Kidney (tissue), 13 donors: ENCODE measurements at regions not wholly inside any gene's neighbourhood (a gene's known extent, or its start where the extent isn't known, plus 50 kb on each side); places are given as distances from the start of the nearest gene placed in this dataset.
"Not testable (repeated sequence)": the region's sequence is repeated elsewhere in the genome, so short reads cannot be mapped to it uniquely, and the experiment has no call there.

Experiments used
- DNase-seq, 5 donors: peaks; one replicate each; pipeline ENCODE4 v3.0.0-alpha.2; 2013 to 2020
- FAIRE-seq: peaks from 2 replicates; lab custom pipeline; 2012; peaks lifted over from hg19 to GRCh38; lab: Jason Lieb, UNC
- H3K27ac ChIP-seq, 2 donors: one replicate each; pipeline ENCODE4 v1.7.0; 2013; ENCODE audit warnings: low read depth in 2 of 2, low read length in 2 of 2, inconsistent platforms in 1 of 2
- H3K27me3 ChIP-seq: one replicate; pipeline ENCODE4 v1.7.1; 2013; ENCODE audit warnings: low read length, inconsistent platforms; ENCODE audit not compliant: control insufficient read depth, insufficient read depth
- H3K36me3 ChIP-seq, 3 donors: one replicate each; pipeline versions ENCODE4 v1.7.0 to v1.7.1; 2013; ENCODE audit warnings: low read length in 3 of 3, control low read depth in 1 of 3, inconsistent platforms in 1 of 3; ENCODE audit not compliant: insufficient read depth in 3 of 3, control insufficient read depth in 2 of 3
- H3K4me1 ChIP-seq, 3 donors: one replicate each; pipeline versions ENCODE4 v1.7.0 to v1.7.1; 2013; ENCODE audit warnings: low read length in 3 of 3, inconsistent platforms in 1 of 3, low read depth in 1 of 3; ENCODE audit not compliant: control insufficient read depth in 2 of 3, insufficient read depth in 2 of 3
- H3K4me3 ChIP-seq, 3 donors: one replicate each; pipeline versions ENCODE4 v1.7.0 to v1.8.1; 2013; ENCODE audit warnings: low read length in 3 of 3, control low read depth in 1 of 3, inconsistent platforms in 1 of 3
- H3K9ac ChIP-seq, 3 donors: one replicate each; pipeline versions ENCODE4 v1.7.0 to v1.7.1; 2013; ENCODE audit warnings: low read length in 3 of 3, control low read depth in 1 of 3, inconsistent platforms in 1 of 3
- H3K9me3 ChIP-seq, 3 donors: one replicate each; pipeline versions ENCODE4 v1.7.0 to v1.7.1; 2013; ENCODE audit warnings: low read length in 3 of 3, control low read depth in 1 of 3, inconsistent platforms in 1 of 3; ENCODE audit not compliant: control insufficient read depth in 2 of 3, insufficient read depth in 1 of 3
- intact Hi-C: fragments of 100-400 bp; cut with DNase I; formaldehyde crosslinking; loops from one replicate; pipeline ENCODE4 v1.11.1; 2022
- TF ChIP-seq, protein P1 (sequence below): IDR thresholded peaks from 3 replicates; pipeline ENCODE4 v1.5.1; 2012; ENCODE audit warnings: mild to moderate bottlenecking, moderate library complexity, borderline replicate concordance; ENCODE audit not compliant: insufficient read depth; ENCODE audit errors: extremely low read depth
- donor health status: control.
- donor health status: control.
- donor health status: control.
- donor health status: control.
- donor health status: control.
- donor health status: DM: yes; HTN: yes; CAD: no.
- donor health status: Normal renal cell carcinoma (clear cell type).

DNA sequence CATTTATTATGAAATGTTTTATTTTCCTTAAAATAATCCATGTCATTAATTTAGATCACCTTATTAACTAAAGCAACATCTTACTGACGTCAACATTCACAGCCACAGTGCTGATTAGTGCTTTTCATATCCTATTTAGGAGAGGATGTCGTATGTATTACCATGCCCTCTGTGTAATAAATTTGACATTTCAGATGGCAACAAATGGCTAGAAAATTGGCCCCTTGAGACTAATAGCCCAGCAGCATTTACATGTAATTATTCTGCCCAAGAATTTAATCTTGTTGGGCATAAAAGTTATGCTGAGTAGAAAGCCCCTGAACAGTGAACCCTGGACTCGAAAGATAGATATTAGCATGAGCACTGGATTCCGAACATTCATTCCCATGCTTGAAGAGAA, 391.2 kb downstream of the PRELID2 start:
- no peaks in the 10 kb centered on the region for H3K36me3 ChIP-seq
- no peak overlapping the region for H3K27ac ChIP-seq
- no peak overlapping the region for H3K4me3 ChIP-seq
- no peak for FAIRE-seq
- TF ChIP-seq, protein P1, sequence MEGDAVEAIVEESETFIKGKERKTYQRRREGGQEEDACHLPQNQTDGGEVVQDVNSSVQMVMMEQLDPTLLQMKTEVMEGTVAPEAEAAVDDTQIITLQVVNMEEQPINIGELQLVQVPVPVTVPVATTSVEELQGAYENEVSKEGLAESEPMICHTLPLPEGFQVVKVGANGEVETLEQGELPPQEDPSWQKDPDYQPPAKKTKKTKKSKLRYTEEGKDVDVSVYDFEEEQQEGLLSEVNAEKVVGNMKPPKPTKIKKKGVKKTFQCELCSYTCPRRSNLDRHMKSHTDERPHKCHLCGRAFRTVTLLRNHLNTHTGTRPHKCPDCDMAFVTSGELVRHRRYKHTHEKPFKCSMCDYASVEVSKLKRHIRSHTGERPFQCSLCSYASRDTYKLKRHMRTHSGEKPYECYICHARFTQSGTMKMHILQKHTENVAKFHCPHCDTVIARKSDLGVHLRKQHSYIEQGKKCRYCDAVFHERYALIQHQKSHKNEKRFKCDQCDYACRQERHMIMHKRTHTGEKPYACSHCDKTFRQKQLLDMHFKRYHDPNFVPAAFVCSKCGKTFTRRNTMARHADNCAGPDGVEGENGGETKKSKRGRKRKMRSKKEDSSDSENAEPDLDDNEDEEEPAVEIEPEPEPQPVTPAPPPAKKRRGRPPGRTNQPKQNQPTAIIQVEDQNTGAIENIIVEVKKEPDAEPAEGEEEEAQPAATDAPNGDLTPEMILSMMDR = no peak
- H3K9ac ChIP-seq = no peak overlapping the region
- H3K9me3 ChIP-seq = peaks cover 0 to 6% (median 0%) of the 10 kb centered on the region in 3 donors
- no peak for DNase-seq
- intact Hi-C loops = no loop called here
- H3K4me1 ChIP-seq = no peaks in the 10 kb centered on the region
- H3K27me3 ChIP-seq = no peaks in the 10 kb centered on the region

DNA sequence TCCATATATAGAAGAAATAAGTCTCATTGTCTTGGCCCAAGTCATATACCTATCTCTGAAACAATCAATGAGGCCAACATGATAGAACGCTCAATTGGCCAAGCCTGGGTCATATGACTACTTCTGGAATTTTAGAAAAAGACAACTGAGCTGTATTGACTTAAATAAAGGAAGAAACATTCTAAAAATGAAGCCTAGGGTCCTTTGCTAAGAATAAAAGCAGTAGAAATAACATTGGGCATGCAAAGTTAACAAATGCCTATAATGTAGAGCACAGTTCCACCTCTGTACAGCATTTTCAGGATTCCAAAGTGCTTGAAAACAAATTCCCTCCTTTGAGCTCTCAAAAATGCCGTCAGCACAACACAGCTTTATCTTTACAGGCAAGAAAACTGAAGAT, 391.8 kb downstream of the PRELID2 start:
- H3K36me3 ChIP-seq = no peaks in the 10 kb centered on the region
- no peak overlapping the region for H3K9ac ChIP-seq
- DNase-seq = no peak
- TF ChIP-seq, protein P1 = no peak
- FAIRE-seq = no peak
- H3K27ac ChIP-seq = no peak overlapping the region
- peaks cover 0 to 3% (median 0%) of the 10 kb centered on the region in 3 donors for H3K9me3 ChIP-seq
- H3K4me1 ChIP-seq = no peaks in the 10 kb centered on the region
- intact Hi-C loops = no loop called here
- H3K4me3 ChIP-seq = no peak overlapping the region
- H3K27me3 ChIP-seq = no peaks in the 10 kb centered on the region

DNA sequence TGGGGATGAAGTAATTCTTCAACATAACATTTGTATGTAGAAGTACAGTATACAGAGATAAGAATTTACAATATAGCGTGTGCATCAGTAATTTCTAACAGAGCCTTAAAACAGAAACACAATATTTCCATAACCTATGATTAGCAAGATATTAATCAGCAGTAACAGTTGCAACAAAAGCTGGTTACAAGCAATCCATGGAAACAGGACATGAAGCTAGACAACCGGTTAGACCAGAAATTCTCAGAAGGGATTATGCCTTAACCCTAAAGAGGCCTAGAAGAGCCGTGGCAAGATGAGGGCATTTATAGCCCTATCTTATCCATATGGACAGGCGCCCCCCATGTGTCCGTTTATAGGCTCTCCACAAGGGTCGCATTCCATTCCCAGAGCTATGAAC, 392.5 kb downstream of the PRELID2 start:
- intact Hi-C loops, FAIRE-seq, H3K27ac ChIP-seq, H3K27me3 ChIP-seq, H3K36me3 ChIP-seq, H3K9me3 ChIP-seq, H3K4me3 ChIP-seq, H3K4me1 ChIP-seq, DNase-seq, H3K9ac ChIP-seq: not testable (repeated sequence)

GRCh38 chr5:145441228-145441627, 393.9 kb downstream of the PRELID2 start:
- intact Hi-C loops = no loop called here
- Histone ChIP-seq H3K27ac (no peak overlapping the region), H3K4me3 (no peak overlapping the region), H3K36me3 (no peaks in the 10 kb centered on the region), H3K9me3 (peaks cover 0 to 3% (median 0%) of the 10 kb centered on the region in 3 donors), H3K4me1 (no peaks in the 10 kb centered on the region), H3K9ac (no peak overlapping the region), H3K27me3 (no peaks in the 10 kb centered on the region)
- DNase-seq = no peak
- TF ChIP-seq, protein P1 = no peak
- FAIRE-seq = no peak
